Peyer's patch (tissue), 4 donors: ENCODE measurements at regions not wholly inside any gene's neighbourhood (a gene's known extent, or its start where the extent isn't known, plus 50 kb on each side); places are given as distances from the start of the nearest gene placed in this dataset.

Experiments used
- POLR2A ChIP-seq, 2 donors: fragments of 450-650 bp; IDR thresholded peaks; one replicate each; pipeline ENCODE4 v1.5.1; 2017; ENCODE audit warnings: antibody characterized with exemption in 2 of 2, mild to moderate bottlenecking in 2 of 2, moderate library complexity in 2 of 2
- TF ChIP-seq, protein P1 (sequence below), 6 experiments: fragments of 450-650 bp in 4 of 6; fragments of 200-600 bp in 2 of 6; sonication (generic) in 1 of 6; IDR thresholded peaks; one replicate each; pipeline ENCODE4 v1.5.1; 2017 to 2019; ENCODE audit warnings: antibody characterized with exemption in 6 of 6, mild to moderate bottlenecking in 3 of 6, moderate library complexity in 1 of 6

- no peak for TF ChIP-seq POLR2A (IDR thresholded peaks at IDR 0.05)
- TF ChIP-seq, protein P1, sequence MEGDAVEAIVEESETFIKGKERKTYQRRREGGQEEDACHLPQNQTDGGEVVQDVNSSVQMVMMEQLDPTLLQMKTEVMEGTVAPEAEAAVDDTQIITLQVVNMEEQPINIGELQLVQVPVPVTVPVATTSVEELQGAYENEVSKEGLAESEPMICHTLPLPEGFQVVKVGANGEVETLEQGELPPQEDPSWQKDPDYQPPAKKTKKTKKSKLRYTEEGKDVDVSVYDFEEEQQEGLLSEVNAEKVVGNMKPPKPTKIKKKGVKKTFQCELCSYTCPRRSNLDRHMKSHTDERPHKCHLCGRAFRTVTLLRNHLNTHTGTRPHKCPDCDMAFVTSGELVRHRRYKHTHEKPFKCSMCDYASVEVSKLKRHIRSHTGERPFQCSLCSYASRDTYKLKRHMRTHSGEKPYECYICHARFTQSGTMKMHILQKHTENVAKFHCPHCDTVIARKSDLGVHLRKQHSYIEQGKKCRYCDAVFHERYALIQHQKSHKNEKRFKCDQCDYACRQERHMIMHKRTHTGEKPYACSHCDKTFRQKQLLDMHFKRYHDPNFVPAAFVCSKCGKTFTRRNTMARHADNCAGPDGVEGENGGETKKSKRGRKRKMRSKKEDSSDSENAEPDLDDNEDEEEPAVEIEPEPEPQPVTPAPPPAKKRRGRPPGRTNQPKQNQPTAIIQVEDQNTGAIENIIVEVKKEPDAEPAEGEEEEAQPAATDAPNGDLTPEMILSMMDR (IDR thresholded peaks at IDR 0.05): no peak
Observed at GRCh38 chr2:217293046-217293445, 433.2 kb upstream of the TNP1 start.
